Testis (tissue), 2 donors: ENCODE measurements at regions not wholly inside any gene's neighbourhood (a gene's known extent, or its start where the extent isn't known, plus 50 kb on each side); places are given as distances from the start of the nearest gene placed in this dataset.

Experiments used
- POLR2A ChIP-seq: fragments of 450-650 bp; IDR thresholded peaks from one replicate; pipeline ENCODE4 v1.6.1; 2017; ENCODE audit warnings: antibody characterized with exemption, mild to moderate bottlenecking, moderate library complexity
- TF ChIP-seq, protein P1 (sequence below), 3 experiments: fragments of 450-650 bp in 2 of 3; fragments of 200-600 bp in 1 of 3; sonication (generic) in 1 of 3; IDR thresholded peaks; one replicate each; pipeline ENCODE4 v1.5.1; 2016 to 2019; ENCODE audit warnings: antibody characterized with exemption in 3 of 3, mild to moderate bottlenecking in 2 of 3, moderate library complexity in 1 of 3

GRCh38 chr4:117626664-117627063, 407.6 kb upstream of the NDST3 start:
- TF ChIP-seq, protein P1, sequence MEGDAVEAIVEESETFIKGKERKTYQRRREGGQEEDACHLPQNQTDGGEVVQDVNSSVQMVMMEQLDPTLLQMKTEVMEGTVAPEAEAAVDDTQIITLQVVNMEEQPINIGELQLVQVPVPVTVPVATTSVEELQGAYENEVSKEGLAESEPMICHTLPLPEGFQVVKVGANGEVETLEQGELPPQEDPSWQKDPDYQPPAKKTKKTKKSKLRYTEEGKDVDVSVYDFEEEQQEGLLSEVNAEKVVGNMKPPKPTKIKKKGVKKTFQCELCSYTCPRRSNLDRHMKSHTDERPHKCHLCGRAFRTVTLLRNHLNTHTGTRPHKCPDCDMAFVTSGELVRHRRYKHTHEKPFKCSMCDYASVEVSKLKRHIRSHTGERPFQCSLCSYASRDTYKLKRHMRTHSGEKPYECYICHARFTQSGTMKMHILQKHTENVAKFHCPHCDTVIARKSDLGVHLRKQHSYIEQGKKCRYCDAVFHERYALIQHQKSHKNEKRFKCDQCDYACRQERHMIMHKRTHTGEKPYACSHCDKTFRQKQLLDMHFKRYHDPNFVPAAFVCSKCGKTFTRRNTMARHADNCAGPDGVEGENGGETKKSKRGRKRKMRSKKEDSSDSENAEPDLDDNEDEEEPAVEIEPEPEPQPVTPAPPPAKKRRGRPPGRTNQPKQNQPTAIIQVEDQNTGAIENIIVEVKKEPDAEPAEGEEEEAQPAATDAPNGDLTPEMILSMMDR (IDR thresholded peaks at IDR 0.05) = no peak
- no peak for TF ChIP-seq POLR2A
